ENCODE measurements at regions not wholly inside any gene's neighbourhood (a gene's known extent, or its start where the extent isn't known, plus 50 kb on each side); places are given as distances from the start of the nearest gene placed in this dataset.

DNA sequence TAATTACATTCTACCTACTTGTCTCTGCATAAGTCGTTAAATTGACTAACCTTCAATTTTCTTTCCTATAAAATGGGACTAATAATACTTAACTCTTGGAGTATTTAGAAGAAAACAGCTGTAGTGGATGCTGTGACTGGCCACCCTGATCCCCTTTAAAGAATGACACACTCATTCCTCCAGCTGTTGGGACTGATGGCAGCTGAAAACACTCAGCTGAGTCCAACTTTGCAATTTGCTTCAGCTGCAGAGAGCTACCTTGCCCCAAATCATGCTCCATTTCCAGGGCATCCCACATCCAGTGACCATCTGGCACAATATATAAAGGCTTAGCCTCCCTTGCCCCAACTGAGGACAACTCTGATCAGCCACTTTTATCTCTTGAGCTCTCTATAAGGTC lies 89.1 kb downstream of the MID1IP1 start:
- no peak for DNase-seq

DNA sequence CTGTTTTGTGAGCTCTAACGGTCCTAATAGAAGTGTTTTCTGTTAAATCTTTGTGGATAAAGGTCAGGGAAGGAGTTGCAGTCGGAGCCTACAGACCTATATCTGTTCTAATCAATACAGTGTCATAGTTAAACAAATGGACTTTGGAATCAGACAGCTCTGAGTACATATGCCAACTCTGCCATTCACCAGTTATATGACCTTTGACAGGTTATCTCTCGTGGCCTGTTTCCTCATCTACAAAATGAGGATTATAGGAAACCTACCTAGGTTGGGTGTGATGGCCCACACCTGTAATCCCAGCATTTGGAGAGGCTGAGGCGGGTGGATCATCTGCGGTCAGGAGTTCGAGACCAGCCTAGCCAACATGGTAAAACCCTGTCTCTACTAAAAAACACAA lies 89.7 kb downstream of the MID1IP1 start:
- no peak for DNase-seq

DNA sequence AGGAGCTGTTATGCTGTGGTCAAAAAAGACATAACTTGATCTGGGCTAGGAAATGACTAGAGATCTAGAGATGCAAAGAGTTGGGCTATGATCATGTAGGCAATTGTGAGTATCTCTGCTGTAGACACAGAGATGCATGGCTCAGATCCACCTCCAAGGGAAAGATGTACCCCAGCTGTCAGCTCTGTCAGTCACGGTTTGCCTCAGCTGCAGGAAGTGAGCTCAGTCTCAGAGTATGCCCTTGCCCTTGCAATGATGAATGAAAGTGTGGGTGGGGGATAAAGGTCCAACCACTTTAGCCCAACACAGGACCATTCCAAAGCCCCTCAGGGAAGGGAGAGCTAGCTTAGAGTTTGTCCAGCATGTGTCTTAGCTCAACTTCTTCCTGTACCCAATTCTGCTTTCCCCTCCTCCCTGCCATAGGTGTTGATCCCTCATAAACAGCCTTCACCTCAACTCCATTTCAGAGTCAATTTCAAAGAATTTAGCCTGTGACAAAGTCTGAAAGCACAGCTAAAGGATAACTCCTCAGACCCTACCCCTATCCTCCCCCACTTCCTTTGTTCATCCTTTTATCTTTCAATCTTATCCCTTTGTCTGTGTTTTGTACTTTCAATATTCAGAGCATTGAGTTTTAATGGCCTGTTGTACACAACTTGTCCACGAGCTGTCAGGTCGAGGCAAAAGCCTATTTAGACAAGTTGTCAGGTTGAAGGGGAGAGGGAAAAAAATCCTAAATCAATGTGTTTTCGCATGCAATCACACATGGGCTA lies 90.6 kb downstream of the MID1IP1 start:
- DNase-seq: no peak

DNA sequence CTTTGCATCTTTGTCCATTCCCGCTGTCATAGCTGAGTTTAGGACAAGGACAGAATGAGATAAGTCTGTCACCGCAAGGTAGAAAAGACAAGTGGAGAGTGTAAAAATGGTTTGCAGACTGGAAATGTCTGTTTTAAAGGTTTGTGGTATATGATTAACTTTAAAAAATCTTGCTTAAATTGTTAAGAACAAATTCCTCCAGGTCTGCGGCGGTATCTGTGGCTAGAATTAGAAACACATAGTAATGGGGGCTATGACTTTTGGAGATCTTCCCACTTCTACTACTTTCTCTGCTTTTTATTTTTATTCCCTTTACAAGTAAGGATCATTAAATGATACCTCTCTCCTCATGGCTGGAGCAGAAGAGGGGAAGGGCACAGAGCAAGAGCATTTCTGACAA lies 92.2 kb downstream of the MID1IP1 start:
- DNase-seq: no peak

DNA sequence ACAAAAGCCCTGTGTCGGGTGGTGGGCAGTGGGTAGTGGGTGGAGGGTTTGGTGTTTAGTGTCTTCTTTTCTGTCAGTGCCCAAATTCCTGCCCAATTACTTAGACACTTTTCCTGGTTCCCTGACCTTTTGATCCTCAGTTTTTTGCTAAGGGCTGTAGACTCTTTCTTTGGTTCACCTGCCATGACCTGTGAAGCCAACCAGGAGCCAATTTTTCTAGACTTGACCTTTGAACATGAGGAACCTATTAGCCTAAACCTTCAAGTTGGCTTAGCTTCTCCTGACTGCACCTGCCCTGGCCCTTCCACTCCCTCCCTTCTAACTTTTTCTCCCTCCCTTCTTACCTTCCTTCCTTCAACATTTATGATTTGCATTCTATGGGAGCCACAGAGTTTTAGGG lies 94.5 kb downstream of the MID1IP1 start:
- DNase-seq: no peak

DNA sequence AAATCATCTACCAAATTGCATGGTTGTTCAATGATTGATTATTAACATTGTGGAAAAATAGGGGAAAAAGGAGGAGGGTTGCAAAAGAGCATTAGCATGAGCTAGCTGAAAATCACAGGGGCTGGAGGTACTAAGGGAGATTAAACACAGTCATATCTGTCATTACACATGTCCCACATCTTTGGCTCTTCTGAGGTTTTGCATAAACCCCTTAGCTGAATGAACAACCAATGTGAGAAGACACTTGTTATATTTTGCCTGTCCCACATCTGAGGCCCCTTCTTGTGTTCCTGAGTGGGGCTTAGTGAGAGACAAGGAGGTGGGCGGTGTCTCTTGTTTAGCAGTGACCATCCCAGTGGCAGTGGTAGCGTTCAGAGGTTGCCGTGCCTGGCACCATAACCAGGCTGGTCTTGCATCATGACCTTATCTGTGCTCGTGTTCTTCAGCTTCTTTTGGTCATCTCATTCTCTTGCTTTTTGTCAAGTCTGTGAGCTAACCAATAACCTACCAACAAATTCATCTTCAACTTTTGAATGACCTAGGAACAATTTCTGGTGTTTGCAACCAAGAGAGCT lies 95.6 kb downstream of the MID1IP1 start:
- no peak for DNase-seq

DNA sequence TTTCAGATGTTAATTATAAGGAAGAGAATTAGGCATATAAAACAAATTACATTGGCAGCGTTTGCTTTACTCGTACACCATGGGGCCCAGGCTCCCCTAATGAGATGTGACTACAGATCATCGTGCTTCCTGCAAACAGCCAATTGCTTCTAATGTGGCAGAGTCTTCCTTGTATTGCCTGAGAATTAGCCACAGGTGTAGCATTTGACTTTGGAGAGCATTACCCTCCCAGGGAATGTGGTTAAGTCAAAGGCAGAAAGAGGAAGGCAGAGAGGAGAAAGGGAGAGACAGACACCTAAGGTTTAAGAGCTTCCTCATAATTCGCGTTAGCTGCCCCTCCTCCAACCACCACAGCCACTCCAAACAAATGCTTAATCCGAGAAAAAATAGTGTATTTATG lies 97.0 kb downstream of the MID1IP1 start:
- DNase-seq: no peak

DNA sequence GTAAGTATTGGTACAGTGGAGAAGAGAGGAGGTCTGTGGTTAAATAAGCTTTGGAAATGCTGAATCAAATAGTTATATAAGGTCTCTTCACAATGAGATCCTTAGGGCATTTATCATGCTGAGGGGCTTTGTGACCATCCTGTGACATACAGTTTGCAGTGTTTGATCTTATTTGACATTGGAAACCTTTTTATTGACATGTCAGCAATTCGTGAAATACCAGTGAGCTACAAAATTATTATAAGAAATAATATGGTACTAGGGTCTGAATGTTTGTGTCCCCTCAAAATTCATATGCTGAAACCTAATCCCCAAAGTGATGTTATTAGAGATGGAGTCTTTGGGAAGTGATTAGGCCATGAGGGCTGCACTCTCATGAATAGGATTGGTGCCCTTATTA lies 98.4 kb downstream of the MID1IP1 start:
- DNase-seq: no peak

DNA sequence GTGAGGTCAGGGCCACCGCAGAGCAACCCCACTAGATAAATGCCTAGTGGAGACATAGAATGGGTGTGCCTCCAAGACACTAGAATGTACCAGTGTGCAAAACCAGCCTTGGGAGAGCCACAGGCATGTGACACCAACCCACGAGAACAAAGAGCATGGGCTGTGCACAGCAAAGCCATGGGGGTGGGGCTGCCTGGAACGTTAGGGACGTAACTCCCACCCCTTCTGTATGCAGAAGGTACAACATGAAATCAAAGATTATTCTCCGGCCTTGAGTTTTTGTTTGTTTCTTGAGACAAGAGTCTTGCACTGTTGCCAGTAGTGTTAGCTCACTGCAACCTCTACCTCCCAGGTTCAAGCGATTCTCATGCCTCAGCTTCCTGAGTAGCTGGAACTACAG lies 99.5 kb downstream of the MID1IP1 start:
- no peak for DNase-seq

DNA sequence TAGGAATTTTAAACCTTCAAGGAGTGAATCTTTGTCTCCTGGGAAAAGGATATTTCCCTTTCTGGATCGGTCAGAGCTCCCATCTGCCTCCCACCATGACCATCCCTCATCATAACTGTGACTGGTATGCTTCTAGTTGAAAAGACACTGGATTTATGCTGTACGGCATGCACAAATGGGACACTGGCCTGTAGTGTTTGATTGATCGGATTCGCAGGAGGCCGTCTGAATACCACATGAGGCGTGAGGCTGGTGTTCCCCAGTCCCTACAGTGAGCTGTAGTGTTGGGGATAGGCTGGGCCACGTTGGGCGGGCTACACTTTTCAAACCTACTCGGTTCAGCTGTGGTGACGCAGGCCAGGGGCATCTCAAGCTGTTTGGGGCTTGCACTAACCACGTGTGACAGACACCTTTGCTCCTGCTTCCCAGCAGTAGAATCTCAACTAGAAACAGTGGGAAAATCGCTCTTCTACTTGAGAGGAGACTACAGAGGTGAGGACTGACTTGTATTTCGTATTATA lies 101.8 kb downstream of the MID1IP1 start:
- no peak for DNase-seq

DNA sequence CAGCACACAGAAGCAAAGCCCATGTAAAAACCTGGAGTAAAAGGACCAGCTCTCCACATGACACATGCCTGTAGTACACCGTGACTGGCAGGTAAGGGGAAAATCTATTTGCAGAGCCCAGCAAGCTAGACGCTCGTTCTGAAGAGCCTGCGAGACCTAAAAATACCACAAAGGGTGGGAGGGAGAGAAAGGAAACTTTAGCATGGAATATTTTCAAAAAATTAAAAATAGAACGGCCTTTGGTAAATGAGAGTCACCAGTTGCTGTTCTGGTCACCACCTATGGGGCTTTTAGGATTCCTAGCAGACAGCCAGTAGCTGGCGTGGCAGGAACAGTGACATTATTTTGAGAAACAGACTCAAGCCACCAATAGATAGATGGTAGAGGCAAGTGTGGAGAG lies 115.5 kb downstream of the MID1IP1 start:
- DNase-seq: no peak

DNA sequence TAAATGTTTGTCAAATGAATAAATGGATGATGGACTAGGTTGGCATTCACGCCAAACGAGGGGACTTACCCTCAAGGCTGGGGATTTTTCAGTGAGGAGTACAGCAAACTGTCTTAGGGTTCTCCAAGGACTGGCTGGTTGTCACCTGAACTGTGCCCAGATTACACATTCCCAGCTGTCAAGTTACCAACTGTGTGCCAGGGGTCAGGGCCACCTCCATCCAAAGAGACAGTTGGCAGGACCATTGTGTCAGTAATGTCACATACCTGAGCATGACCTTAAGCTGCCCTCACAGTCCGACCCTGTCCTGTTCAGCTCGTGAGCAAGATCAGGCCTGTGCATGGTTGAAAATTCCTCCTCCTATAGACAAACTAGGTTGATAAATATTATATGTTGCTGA lies 116.7 kb downstream of the MID1IP1 start:
- DNase-seq: no peak

DNA sequence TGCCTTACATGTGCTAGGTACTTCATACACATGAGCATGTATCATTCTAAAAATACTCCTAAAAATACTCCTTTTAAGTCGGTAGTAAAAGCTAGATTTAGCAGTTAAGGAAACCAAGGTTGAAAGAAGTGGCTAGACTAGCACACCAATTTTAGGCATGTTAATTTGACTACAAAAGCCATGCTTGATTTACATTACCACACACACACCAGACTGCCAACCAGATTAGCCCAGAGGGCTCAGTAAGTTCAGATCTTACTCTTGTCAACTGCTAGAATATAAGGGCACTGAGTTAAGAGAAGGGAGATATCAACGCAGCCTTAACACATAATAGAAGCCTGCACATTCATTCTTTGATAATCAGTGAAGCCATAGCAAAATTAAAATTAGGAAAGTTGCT lies 117.9 kb downstream of the MID1IP1 start:
- no peak for DNase-seq

DNA sequence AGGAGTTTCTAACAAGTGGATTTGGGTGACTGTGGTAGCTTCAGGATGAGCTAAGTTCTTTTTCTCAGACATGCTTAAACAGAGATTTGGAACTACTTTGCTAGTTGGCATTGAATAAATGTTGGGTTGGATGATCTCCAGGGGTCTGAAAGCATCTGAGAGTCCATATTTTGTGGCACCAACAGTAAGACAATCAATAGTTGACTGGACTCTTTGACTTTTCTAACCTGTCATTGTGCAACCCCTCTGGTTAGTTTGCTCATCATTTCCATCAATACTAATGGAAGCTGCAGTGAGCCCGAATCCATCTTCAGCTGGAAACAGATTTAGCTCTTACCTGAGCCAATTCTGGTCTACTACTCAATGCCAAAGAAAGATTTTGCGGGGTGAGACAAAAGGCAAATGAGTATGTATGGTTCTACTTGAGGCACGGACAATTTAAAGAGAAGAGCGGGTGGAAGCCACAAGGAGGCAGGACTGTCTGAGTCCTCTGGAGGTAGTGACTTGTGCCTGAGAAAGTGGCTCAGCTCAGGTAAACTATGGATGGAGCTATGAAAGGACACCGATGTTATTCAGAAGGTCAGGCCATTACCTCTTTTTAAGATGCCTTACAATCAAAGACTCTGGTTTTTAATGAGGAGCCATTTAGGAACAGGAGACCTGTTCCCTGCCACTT lies 118.7 kb downstream of the MID1IP1 start:
- DNase-seq: no peak

DNA sequence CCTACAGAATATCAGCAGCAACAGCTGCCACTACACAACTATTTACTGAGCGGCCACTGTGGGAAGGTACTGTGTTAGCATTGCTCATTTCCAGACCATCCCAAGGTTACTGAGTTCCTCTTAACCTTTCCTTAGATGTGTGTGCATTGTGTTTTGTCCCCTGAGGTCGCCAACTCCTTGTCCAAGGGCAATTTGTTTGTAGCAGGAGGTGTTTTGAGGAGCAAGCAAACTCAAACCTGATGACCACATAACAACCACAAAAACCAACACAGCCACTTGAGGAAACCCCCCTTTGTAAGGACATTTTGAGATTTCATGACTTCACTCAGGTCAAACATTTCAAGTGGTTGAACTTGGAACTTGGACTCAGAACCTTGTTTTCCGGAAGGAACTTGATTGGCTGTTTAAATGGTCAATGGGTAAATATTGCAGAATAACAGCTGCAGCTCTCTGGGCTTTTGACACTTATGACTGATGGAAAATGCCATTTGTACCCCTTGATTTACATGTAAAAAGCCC lies 122.3 kb downstream of the MID1IP1 start:
- DNase-seq: no peak

DNA sequence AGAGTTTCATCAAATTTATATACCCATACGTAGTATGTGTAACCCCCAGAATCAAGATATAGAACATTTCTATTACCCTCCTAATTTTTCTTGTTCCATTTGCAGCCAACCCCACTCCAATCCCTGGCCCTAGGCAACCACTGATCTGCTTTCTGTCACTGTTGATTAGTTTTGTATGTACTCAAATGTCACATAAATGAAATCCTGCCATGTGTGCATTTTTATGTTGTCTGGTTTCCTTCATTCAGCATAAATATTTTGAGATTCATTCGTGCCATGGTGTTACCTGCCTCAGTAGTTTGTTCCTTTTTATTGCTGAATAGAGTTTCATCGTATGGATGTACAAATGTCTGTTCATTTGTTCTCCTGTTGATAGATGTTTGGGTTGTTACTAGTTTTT lies 126.3 kb downstream of the MID1IP1 start:
- no peak for DNase-seq

DNA sequence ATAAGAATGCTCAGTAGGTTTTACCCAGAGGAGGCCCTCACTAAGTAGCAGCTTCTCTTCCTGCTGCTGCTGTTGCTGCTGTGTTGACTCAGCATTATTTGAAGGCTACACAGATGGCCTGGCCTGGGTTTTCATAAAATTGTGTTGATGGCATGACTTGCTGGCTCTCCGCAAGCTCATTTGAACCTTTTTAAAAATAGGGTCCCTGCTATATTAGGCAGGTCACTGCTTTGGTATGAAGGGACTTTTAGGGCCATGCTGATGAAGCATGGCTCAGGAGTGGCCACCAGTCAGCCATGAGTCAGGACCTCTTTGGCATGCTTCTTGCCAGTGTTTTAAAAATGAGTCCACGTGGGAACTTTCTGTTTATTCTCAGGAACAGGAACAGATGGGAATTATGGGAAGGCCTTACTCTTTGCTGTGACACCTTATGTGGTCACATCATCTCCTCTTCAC lies 128.7 kb downstream of the MID1IP1 start:
- no peak for DNase-seq

DNA sequence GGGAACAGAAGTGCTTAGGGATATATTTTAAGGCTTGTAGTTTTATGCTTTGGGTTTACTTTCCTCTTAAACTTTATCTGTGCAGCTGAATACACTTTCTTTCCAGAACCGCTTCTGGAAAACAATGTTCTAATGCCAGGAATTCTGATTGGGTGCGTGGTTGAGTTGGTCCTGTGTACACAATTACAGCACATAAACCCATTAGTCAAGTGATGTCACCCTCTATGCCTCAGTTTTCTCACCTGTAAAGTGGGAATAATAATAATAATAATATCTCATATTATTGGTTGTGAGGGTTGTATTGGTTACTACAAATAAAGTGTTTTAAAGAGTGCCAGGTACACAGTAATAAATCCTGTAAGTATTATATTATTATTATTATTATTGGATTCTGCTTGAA lies 129.2 kb downstream of the MID1IP1 start:
- no peak for DNase-seq

DNA sequence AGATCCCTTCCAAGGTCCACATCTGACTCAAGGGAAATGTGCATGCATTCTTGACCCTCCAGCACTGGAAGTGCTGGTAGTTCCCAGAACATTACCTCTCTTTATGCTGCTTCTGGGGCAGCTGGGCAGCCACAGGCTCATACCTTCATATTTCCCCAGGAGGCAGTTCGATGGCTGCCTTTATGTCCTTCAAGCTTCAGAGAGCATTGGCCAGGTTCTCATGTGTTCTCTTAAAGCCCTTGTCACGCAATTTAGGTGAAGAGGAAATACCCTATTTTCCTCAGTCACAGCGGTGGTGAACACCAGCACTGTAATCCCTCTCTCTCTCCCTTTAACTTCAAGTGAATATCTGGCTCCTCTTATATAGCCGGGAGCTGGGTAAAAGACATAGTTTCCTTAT lies 134.3 kb downstream of the MID1IP1 start:
- DNase-seq: no peak

DNA sequence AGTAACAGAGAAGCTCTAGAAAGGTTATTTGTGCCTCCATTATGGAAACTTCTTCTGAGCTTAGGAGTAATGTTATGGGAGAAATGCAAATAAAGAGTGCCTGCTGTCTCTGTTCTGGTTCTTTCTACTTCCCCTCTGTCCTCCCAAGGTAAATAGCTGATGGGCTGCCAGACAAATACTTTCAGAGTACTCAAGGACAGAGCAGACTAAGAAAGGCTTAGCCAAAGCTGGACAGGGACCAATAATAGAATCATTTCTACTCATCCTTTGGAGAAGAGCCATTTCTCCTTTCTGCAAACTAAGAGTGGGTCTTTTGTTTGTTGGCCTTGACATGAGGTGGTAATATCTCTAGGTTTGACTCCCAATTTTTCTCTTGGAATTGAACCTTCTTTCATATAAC lies 136.1 kb downstream of the MID1IP1 start:
- DNase-seq: no peak

DNA sequence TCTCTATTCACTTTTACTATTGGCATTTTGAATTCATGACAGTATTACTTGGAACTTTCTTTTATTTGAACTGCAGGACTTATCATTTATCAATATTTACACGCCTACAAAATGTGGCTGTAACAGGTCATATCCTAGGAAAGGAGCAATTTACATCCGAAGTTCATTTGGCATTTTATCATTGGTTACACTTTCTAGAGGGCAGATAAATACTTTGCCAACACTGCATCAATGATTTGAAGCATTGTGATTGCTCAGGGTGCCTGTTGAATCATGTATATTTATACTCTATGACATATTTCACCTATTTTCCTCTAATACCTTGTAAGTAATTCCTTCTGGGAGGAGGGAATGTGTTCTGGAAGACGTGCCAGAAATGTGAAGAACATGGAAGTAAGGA lies 136.7 kb downstream of the MID1IP1 start:
- DNase-seq: no peak

DNA sequence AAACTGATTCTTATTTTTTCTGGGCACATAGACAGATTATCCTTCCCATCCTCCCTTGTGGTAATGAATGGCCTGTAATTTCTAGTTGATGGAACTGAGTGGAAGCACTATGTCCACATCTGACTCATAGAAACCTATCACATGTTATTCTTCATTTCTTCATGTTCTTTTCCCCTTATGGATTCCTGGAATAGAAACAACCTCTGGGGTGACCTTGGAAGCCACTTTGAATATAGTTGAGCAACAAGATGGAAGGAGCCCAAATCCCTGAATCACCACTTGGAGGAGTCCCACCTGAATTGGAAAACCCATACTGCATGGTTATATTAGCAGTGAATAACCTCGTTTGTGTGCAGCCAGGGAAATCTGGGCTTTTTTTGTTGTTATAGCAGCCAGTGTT lies 137.8 kb downstream of the MID1IP1 start:
- no peak for DNase-seq

DNA sequence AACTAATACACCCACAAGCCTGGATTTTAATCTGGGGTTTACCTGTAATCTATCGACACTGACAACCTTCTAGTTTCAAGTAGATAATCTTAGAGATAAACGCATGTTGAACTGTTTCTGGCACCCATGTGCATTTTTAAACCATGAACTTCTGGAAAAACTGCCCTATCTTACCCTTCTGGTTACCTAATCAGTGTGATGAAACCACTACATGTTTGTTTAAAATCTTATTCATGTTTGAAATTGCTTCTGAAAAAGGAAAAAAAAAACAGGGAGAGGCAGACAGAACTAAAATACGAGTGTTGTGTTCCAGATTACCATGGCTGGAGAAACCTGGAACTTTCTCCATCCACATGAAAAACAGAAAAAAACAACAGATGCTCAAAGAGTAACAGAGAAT lies 139.3 kb downstream of the MID1IP1 start:
- no peak for DNase-seq

DNA sequence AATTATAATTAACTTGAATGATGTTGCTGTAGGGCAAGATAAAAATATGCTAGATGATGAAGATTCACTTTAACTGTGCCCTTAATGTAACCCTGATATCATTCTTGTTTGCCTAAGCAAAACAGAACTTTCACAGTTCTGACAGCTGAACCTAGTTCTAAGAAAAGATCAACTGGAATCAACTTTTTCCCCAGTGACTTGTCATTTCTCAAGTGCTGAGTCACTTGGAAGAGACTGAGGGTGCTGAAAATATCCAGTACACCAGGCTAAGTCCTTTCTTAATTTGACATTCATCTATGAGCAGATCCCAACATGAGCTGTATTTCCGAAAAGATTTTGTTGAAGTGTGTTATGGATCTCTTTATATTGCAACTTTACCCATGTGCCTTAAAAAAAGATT lies 140.4 kb downstream of the MID1IP1 start:
- DNase-seq: no peak

Data from inflammatory macrophage (primary cell).